ENCODE measurements at regions not wholly inside any gene's neighbourhood (a gene's known extent, or its start where the extent isn't known, plus 50 kb on each side); places are given as distances from the start of the nearest gene placed in this dataset.

- no peaks in the 10 kb centered on the region for H3K36me3 ChIP-seq (replicated peaks in 1 of 2; ENCODE audit: control insufficient read depth in 1 of 2, insufficient read depth in 2 of 2, low read length in 2 of 2)
- no peaks in the 10 kb centered on the region for H3K4me1 ChIP-seq (ENCODE audit: insufficient read depth, low read length)
- intact Hi-C loops (cut with micrococcal nuclease; ENCODE audit: unreplicated experiment) (no loop called here), in situ Hi-C loops (cut with HindIII; ENCODE audit: extremely low pct_ligation_motif_present, low pct_unique_long_range_greater_than_20kb) (loop anchor here (5.0 to 25.0 kb wide), 3 partner anchors 246 to 379 kb away; partner anchors contain the start of gene JADE1)
- BruUV-seq (replicated peaks), result no TSS peak
- H3K79me2 ChIP-seq (ENCODE audit: insufficient read depth, low read length), result no peaks in the 10 kb centered on the region
- ChIA-PET POLR2A (no interaction called here), CTCF (ENCODE audit: low intra/inter-chr PET ratio, low total read pairs) (no interaction called here)
- no peaks in the 10 kb centered on the region for H3K9me3 ChIP-seq (ENCODE audit: low read length)
- FAIRE-seq, result no peak
- TF ChIP-seq ZNF20 (CRISPR knock-in tag; IDR thresholded peaks at IDR 0.05), result no peak
- TF ChIP-seq, protein P1, sequence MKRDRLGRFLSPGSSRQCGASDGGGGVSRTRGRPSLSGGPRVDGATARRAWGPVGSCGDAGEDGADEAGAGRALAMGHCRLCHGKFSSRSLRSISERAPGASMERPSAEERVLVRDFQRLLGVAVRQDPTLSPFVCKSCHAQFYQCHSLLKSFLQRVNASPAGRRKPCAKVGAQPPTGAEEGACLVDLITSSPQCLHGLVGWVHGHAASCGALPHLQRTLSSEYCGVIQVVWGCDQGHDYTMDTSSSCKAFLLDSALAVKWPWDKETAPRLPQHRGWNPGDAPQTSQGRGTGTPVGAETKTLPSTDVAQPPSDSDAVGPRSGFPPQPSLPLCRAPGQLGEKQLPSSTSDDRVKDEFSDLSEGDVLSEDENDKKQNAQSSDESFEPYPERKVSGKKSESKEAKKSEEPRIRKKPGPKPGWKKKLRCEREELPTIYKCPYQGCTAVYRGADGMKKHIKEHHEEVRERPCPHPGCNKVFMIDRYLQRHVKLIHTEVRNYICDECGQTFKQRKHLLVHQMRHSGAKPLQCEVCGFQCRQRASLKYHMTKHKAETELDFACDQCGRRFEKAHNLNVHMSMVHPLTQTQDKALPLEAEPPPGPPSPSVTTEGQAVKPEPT (CRISPR knock-in tag; IDR thresholded peaks at IDR 0.05; ENCODE audit: low read depth), result no peak
- no peak for TF ChIP-seq ZNF557 (CRISPR knock-in tag; IDR thresholded peaks at IDR 0.05)
- no peak for TF ChIP-seq ZNF703 (CRISPR knock-in tag; IDR thresholded peaks at IDR 0.05; ENCODE audit: borderline replicate concordance)
- no peak for TF ChIP-seq FOXA3 (CRISPR knock-in tag; IDR thresholded peaks at IDR 0.05)
- no peak for TF ChIP-seq SAP130 (CRISPR knock-in tag; IDR thresholded peaks at IDR 0.05; ENCODE audit: low read depth)
- TF ChIP-seq HNRNPL (IDR thresholded peaks at IDR 0.05; ENCODE audit: low read depth, low read length), result no peak
- TF ChIP-seq MZF1 (CRISPR knock-in tag; IDR thresholded peaks at IDR 0.05; ENCODE audit: borderline replicate concordance), result no peak
- no peak for TF ChIP-seq ZNF674 (CRISPR knock-in tag; IDR thresholded peaks at IDR 0.05; ENCODE audit: low read depth)
- no peak overlapping the region for H3K27ac ChIP-seq (ENCODE audit: extremely low read length, insufficient read depth, low read length)
- H3K9ac ChIP-seq (ENCODE audit: insufficient read depth, low read depth, low read length), result no peak overlapping the region
- 72% methylated on average over 2 of the region's 2 CpGs for WGBS (ENCODE audit: low lambda C conversion rate)
- H3K4me2 ChIP-seq (ENCODE audit: low read depth, low read length), result no peak overlapping the region
- no peak for DNase-seq (ENCODE audit: low spot score)
- no peaks in the 10 kb centered on the region; a peak in 1 of 5 replicates for H3K27me3 ChIP-seq (ENCODE audit: control insufficient read depth in 1 of 2, insufficient read depth in 2 of 2, low read length in 2 of 2)
- no peak overlapping the region for H2AFZ ChIP-seq (ENCODE audit: low read length)
- no peak for ATAC-seq
- no peaks in the 10 kb centered on the region for H4K20me1 ChIP-seq (ENCODE audit: insufficient read depth, low read length)
- no peak overlapping the region for H3K4me3 ChIP-seq (replicated peaks in 1 of 3; ENCODE audit: insufficient read depth in 1 of 3, low read depth in 2 of 3, low read length in 3 of 3)
These were observed 242.8 kb upstream of the JADE1 start for GRCh38 chr4:128566693-128567092.

All from HepG2 (cell line).